T-helper 9 cell (primary cell): ENCODE measurements at regions not wholly inside any gene's neighbourhood (a gene's known extent, or its start where the extent isn't known, plus 50 kb on each side); places are given as distances from the start of the nearest gene placed in this dataset.
"Not testable (repeated sequence)": the region's sequence is repeated elsewhere in the genome, so short reads cannot be mapped to it uniquely, and the experiment has no call there.

ENCODE experiments used
- DNase-seq: peaks from one replicate; pipeline ENCODE4 v3.0.0-alpha.2; 2020

DNA sequence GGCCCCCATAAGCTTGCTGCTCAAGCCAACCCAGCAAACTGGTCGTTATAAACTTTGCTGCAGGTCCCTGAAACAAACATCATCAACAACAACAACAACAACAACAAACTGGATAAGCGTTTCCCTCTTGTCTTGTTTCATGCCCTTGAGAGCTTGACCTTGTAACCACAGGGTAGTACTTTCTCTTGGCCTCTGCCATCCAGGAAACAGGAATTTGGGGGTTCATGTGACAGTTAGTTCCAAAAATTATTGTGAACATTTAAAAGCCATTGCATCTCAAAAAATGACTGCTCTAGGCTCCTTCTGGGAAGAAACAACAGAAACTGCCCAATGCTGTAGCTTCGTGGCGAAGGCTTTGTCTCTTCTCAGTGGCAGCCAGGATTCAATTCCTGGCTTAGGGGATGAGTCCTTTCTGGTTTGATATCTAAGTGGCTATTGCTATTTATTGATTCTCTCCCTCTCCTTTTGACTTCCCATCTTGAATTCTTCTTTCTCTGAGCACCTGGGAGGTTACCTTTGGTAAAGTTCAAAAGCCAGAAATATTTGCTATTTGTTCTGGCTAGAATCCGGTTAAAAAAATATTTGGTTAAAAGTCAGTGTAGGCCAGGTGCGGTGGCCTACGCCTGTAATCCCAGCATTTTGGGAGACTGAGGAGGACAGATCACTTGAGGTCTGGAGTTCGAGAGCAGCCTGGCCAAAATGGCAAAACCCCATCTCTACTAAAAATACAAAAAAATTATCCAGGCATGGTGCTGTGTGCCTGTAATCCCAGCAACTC lies 52.0 kb upstream of the CPM start:
- no peak for DNase-seq

GRCh38 chr12:68997526-68997925 lies 64.6 kb upstream of the CPM start:
- not testable (repeated sequence) for DNase-seq

- DNase-seq, result no peak
Measured at GRCh38 chr12:68998041-68998440, 65.1 kb upstream of the CPM start.

DNA sequence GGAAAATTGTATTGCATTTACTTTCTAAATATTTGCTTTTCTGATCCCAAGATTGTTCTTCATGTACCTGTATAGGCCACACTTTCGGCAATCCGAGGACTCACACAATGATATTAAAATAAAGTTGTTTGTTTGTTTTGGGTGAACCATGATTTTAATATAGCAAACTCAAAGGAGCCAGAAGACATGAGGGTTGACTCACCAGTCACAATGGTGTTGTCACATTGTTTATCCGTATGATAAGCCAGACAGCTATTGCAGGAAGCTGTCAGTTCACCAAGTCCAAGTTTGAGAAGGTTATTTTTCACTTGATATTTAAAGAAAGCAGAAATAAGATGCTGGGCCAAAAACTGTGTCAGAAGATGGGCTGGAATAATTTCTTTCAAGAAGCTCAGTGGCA lies 67.1 kb upstream of the CPM start:
- DNase-seq, result no peak

GRCh38 chr12:69000540-69001243 lies 67.7 kb upstream of the CPM start:
- DNase-seq, result no peak

DNA sequence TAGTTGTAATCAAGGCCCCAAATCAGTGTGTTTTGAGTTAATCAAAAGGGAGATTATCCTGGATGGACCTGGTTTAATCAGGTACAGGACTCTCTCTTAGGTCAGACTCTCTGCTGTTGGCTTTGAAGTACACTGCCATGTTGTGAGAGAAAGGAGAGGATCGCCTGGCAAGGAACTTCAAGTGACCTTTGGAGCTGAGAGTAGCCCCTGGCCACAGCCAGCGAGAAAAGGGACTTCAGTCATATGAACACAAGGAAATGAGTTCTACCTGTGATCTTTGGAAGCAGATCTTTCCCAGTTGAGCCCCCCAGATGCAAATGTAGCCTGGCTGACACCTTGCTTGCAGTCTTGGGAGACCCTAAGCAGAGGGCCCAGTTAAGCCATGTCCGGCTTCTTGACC lies 68.3 kb upstream of the CPM start:
- no peak for DNase-seq

GRCh38 chr12:69002969-69003368 lies 70.0 kb upstream of the CPM start:
- no peak for DNase-seq

DNA sequence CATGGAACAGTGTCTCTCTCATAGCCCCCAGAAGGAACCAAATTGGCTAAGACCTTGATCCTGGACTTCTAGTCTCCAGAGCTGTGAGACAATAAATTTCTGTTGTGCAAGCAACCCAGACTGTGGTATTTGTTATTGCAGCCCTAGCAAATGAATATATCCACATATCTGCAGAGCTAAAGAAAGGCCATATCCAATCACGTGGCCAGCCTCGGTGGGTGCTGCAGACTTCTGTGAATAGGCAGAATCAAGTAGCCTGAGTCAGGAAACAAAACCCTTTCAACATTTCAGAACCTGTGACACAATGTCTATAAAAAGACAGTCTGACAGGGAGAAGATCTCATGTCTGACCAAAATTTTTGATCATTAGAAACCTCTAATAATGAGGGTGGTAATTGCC lies 71.0 kb upstream of the CPM start:
- DNase-seq, result no peak

GRCh38 chr12:69007101-69007854 lies 74.3 kb upstream of the CPM start:
- DNase-seq, result no peak

DNA sequence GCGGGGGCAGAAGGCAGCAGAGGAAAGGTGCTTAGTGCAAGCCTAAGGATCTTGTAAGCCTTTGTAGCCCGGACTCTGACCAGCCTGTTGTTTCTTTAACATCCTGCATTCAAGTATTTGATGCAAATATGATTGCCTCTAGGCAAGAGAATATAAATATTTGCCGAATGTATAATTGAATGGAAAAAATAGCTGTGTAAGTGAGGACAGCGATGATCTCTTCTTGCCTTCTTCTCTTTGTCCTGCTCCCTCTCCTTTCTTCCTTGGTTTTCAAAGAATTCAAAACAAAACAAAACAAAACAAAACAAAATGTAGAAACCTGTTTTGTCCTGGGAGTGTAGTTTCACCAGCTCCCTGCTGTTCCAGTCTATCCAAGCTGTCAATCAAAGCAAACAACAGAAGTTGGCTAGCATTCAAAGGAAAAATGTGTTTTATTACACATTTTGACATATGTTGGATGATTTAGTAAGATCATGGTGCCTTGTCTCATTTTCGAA lies 74.9 kb upstream of the CPM start:
- no peak for DNase-seq

GRCh38 chr12:69008520-69008919 lies 75.5 kb upstream of the CPM start:
- no peak for DNase-seq

GRCh38 chr12:69014047-69014446 lies 81.1 kb upstream of the CPM start:
- DNase-seq, result no peak

DNA sequence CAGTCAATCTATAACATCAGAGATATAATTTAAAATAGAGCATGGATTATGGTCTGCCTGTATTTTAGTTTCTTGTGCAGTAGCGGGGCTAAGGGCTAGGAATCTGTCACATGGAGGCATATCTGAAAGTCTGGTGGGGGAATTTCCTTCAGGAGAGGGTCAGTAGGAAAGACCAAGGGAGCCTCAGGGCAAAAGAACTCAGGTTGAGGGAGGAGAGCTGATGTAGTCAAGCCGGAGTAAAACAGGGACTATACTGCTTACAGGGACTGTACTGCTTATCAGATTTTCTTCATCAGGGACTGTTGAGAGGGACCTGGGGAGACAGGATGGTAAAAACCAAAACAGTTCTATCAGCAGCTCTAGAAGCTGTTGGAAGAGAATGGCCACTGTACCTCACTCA lies 82.0 kb upstream of the CPM start:
- DNase-seq, result no peak

GRCh38 chr12:69015831-69016230 lies 82.9 kb upstream of the CPM start:
- DNase-seq, result no peak

- DNase-seq, result no peak
Measured at GRCh38 chr12:69019082-69019481, 86.1 kb upstream of the CPM start.

- DNase-seq, result no peak
Measured at GRCh38 chr12:69019910-69020309, 86.9 kb upstream of the CPM start.

- no peak for DNase-seq
Measured at GRCh38 chr12:69022674-69023073, 89.7 kb upstream of the CPM start.

- DNase-seq, result no peak
Measured at GRCh38 chr12:69023840-69024239, 90.9 kb upstream of the CPM start.

- no peak for DNase-seq
Measured at GRCh38 chr12:69024413-69024812, 91.4 kb upstream of the CPM start.

DNA sequence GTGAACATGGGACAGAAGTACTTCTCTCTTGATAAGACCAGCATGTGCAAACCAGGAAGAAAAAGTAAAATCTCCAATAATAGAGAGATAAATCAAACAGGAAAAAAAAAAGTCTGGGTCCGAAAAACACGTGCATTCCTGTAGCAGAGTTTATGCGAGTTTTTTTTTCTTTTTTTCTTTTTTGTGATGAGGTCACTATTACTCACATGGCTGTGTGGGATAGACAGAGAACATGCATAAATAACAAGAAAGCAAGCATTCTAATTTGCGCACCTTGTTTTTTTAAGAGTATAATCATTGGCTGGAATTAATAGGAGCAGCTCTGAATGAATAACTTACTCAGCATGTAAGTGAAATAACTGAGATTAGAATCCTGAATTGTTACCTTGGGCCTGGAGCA lies 91.9 kb upstream of the CPM start:
- DNase-seq, result no peak

GRCh38 chr12:69026336-69026735 lies 93.4 kb upstream of the CPM start:
- no peak for DNase-seq

DNA sequence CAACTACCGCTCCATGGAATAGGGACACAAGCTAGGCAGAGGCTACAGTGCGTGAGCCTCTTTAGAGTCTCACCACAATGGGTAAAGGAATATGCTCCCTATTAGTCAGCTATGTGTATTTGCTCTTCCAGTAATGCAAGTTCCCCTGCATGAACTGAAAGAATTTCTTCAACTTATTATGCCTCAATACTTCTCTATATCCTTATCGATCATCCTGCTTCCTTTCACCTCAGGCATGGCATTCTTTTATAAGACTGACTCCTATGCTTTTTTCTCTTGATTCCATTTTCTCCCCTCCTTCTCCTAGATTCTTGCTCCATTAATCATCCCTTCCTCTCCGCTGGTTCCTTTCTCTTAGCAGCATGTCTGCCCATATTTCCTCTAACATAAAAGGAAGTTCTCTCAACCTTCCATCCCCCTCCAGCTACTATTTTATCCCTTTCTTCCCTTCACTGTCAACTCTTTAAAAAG lies 94.5 kb upstream of the CPM start:
- DNase-seq, result no peak

- no peak for DNase-seq
Measured at GRCh38 chr12:69028941-69029729, 96.2 kb upstream of the CPM start.
